VCaP (cell line): ENCODE measurements at regions not wholly inside any gene's neighbourhood (a gene's known extent, or its start where the extent isn't known, plus 50 kb on each side); places are given as distances from the start of the nearest gene placed in this dataset.

Source experiments
- H3K27ac ChIP-seq: fragments of 450-650 bp; 2 replicates; pipeline ENCODE4 v1.5.1; 2017
- CTCF ChIP-seq: fragments of 450-650 bp; conservative IDR thresholded peaks from 2 replicates; pipeline ENCODE4 v1.5.1; 2017; ENCODE audit warnings: mild to moderate bottlenecking, moderate library complexity

DNA sequence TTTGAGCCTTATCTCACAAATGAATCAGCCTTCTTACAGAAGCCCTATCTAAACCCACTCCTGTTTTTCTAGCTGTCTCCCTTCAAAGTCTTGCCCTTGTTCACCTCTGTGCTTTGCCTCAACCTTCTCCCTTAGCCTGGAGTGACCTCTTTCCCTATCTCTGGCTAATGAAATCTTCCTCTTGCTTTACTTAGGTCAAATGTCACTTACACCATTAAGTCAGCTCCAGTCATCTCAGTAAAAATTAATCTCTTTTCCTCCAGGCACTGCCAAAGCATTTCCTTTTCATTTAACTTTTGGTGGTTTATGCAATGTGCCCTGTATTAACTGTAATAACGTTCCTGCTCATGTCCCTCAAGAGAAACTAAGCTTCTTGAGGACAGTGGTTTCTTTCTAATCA, 596.5 kb upstream of the MIR17HG start:
- TF ChIP-seq CTCF = no peak
- H3K27ac ChIP-seq = no peak overlapping the region

GRCh38 chr13:90752070-90752469, 595.4 kb upstream of the MIR17HG start:
- no peak for TF ChIP-seq CTCF
- H3K27ac ChIP-seq = no peak overlapping the region

GRCh38 chr13:90757127-90757680, 590.3 kb upstream of the MIR17HG start:
- no peak overlapping the region for H3K27ac ChIP-seq
- no peak for TF ChIP-seq CTCF

DNA sequence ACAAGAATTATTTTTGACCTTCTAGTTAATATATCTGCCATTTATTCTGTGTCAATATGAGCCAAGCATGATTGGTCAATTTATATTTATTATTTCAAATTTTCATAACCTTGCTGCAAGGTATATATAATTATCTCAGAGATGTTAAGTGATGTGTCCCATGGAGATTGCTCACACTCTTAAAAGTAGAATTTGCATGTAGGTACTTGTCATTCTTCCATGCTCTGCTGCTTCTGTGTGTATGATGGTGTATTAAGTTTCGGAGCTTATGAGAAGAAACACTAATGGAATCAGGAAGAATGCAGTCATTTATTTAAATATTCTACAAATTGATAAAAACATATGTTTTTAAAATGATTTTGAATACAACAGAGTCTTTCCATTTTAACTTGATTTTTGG, 586.8 kb upstream of the MIR17HG start:
- TF ChIP-seq CTCF = no peak
- H3K27ac ChIP-seq = no peak overlapping the region

- no peak overlapping the region for H3K27ac ChIP-seq
- no peak for TF ChIP-seq CTCF
Observed at GRCh38 chr13:90763476-90764150, 583.9 kb upstream of the MIR17HG start.

- no peak overlapping the region for H3K27ac ChIP-seq
Observed at GRCh38 chr13:90766386-90766902, 581.0 kb upstream of the MIR17HG start.

GRCh38 chr13:90768116-90768515, 579.4 kb upstream of the MIR17HG start:
- TF ChIP-seq CTCF = no peak
- no peak overlapping the region for H3K27ac ChIP-seq

More at GRCh38 chr13:90766386-90766902, 581.0 kb upstream of the MIR17HG start:
- TF ChIP-seq CTCF = no peak
